ENCODE measurements at regions not wholly inside any gene's neighbourhood (a gene's known extent, or its start where the extent isn't known, plus 50 kb on each side); places are given as distances from the start of the nearest gene placed in this dataset.
"Not testable (repeated sequence)": the region's sequence is repeated elsewhere in the genome, so short reads cannot be mapped to it uniquely, and the experiment has no call there.

GRCh38 chr7:150060259-150061221 is 186.8 kb downstream of the ATP6V0E2 start:
- not testable (repeated sequence) for TF ChIP-seq YY1 (IDR thresholded peaks at IDR 0.05); JUND (IDR thresholded peaks at IDR 0.05); TAF1 (conservative IDR thresholded peaks at IDR 0.05); HNF4G (IDR thresholded peaks at IDR 0.05)
- TF ChIP-seq CTCF (IDR thresholded peaks at IDR 0.05; ENCODE audit: low read depth, low read length, missing input control), result peak; percentile 17
- TF ChIP-seq, protein P1, sequence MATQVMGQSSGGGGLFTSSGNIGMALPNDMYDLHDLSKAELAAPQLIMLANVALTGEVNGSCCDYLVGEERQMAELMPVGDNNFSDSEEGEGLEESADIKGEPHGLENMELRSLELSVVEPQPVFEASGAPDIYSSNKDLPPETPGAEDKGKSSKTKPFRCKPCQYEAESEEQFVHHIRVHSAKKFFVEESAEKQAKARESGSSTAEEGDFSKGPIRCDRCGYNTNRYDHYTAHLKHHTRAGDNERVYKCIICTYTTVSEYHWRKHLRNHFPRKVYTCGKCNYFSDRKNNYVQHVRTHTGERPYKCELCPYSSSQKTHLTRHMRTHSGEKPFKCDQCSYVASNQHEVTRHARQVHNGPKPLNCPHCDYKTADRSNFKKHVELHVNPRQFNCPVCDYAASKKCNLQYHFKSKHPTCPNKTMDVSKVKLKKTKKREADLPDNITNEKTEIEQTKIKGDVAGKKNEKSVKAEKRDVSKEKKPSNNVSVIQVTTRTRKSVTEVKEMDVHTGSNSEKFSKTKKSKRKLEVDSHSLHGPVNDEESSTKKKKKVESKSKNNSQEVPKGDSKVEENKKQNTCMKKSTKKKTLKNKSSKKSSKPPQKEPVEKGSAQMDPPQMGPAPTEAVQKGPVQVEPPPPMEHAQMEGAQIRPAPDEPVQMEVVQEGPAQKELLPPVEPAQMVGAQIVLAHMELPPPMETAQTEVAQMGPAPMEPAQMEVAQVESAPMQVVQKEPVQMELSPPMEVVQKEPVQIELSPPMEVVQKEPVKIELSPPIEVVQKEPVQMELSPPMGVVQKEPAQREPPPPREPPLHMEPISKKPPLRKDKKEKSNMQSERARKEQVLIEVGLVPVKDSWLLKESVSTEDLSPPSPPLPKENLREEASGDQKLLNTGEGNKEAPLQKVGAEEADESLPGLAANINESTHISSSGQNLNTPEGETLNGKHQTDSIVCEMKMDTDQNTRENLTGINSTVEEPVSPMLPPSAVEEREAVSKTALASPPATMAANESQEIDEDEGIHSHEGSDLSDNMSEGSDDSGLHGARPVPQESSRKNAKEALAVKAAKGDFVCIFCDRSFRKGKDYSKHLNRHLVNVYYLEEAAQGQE (IDR thresholded peaks at IDR 0.05), result not testable (repeated sequence)

Data from liver (tissue), 3 donors.